RWPE2 (cell line): ENCODE measurements at regions not wholly inside any gene's neighbourhood (a gene's known extent, or its start where the extent isn't known, plus 50 kb on each side); places are given as distances from the start of the nearest gene placed in this dataset.

Experiments
- ATAC-seq: fragments of 200-7000 bp; cut with Tn5 transposase; 3 replicates; pipeline ENCODE4 v1.9.1; 2021; ENCODE audit warnings: low read depth
- DNase-seq: peaks from one replicate; pipeline ENCODE4 v3.0.0-alpha.2; 2020; ENCODE audit warnings: low spot score
- H3K27ac ChIP-seq: fragments of 450-650 bp; 2 replicates; pipeline ENCODE4 v1.5.1; 2017; ENCODE audit warnings: mild to moderate bottlenecking; ENCODE audit not compliant: poor library complexity, severe bottlenecking
- H3K27me3 ChIP-seq: fragments of 250-450 bp; sonication (Bioruptor Pico); 2 replicates; pipeline ENCODE4 v1.5.1; 2021; ENCODE audit warnings: mild to moderate bottlenecking, moderate library complexity; ENCODE audit not compliant: insufficient read depth, poor library complexity, severe bottlenecking
- H3K36me3 ChIP-seq: fragments of 250-450 bp; sonication (Bioruptor Pico); 2 replicates; pipeline ENCODE4 v1.5.1; 2020; ENCODE audit warnings: low read depth, mild to moderate bottlenecking, moderate library complexity
- H3K4me1 ChIP-seq: fragments of 250-450 bp; sonication (Bioruptor Pico); 2 replicates; pipeline ENCODE4 v1.5.1; 2021; ENCODE audit warnings: mild to moderate bottlenecking, moderate library complexity; ENCODE audit not compliant: insufficient read depth, poor library complexity, severe bottlenecking
- H3K4me3 ChIP-seq: fragments of 250-450 bp; sonication (Bioruptor Pico); 2 replicates; pipeline ENCODE4 v1.5.1; 2021; ENCODE audit warnings: mild to moderate bottlenecking, moderate library complexity; ENCODE audit not compliant: severe bottlenecking
- H3K9me3 ChIP-seq: fragments of 250-450 bp; sonication (Bioruptor Pico); 2 replicates; pipeline ENCODE4 v1.5.1; 2021; ENCODE audit warnings: mild to moderate bottlenecking, moderate library complexity; ENCODE audit not compliant: severe bottlenecking
- CTCF ChIP-seq: fragments of 450-650 bp; IDR thresholded peaks from one replicate; pipeline ENCODE4 v1.5.1; 2017; ENCODE audit warnings: mild to moderate bottlenecking, moderate library complexity; ENCODE audit not compliant: poor library complexity, severe bottlenecking

DNA sequence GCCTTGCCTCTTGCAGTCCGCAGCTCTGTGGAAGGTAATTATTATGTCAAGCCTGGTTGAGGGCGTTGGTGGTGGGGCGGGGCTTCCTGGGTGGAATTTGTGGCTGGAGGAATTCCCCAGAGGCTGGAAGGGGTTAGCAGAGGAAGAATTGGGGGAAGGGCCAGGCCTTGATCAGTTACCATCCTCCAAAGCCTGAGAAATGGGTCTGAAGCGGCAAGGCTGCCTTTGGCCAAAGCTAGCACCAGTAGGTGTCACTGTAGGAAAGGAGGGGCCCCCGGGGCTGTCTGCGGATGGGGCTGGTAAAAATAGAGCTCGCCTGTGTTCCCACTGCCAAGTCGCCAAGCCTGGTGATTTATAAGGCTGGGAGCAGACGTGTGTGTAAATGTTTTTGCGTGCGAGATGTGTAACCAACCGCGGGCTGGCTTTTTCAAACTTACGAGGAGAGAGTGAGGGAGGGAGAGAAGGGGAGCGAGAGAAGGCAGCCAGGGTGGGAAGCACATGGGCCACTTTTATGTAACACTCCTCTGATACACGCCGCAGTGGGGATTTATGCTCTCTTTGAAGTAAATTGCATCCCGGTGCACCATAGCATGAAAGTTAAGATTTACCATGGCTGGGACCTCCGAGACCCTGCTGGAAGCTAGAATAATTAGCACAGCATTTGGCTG, 367.0 kb downstream of the BCOR start:
- H3K4me1 ChIP-seq: no peaks in the 10 kb centered on the region
- DNase-seq (no peak), ATAC-seq (peak; percentile 49; the same call in 1 of the 3 replicates)
- no peaks in the 10 kb centered on the region for H3K9me3 ChIP-seq
- no peaks in the 10 kb centered on the region for H3K27me3 ChIP-seq
- H3K36me3 ChIP-seq: no peaks in the 10 kb centered on the region
- H3K27ac ChIP-seq: no peak overlapping the region
- no peak overlapping the region for H3K4me3 ChIP-seq
- peak; percentile 51 for TF ChIP-seq CTCF

- H3K27me3 ChIP-seq: no peaks in the 10 kb centered on the region
- no peak overlapping the region for H3K27ac ChIP-seq
- H3K9me3 ChIP-seq: no peaks in the 10 kb centered on the region
- TF ChIP-seq CTCF: no peak
- ATAC-seq (no peak), DNase-seq (no peak)
- no peaks in the 10 kb centered on the region for H3K36me3 ChIP-seq
- H3K4me1 ChIP-seq: no peaks in the 10 kb centered on the region
- H3K4me3 ChIP-seq: no peak overlapping the region
Observed at GRCh38 chrX:39731330-39731667, 366.5 kb downstream of the BCOR start.

- Histone ChIP-seq H3K27me3 (no peaks in the 10 kb centered on the region), H3K27ac (no peak overlapping the region), H3K4me3 (no peak overlapping the region), H3K9me3 (no peaks in the 10 kb centered on the region), H3K36me3 (no peaks in the 10 kb centered on the region), H3K4me1 (no peaks in the 10 kb centered on the region)
- no peak for TF ChIP-seq CTCF
- no peak for ATAC-seq
- no peak for DNase-seq
Observed at GRCh38 chrX:39731735-39732134, 366.0 kb downstream of the BCOR start.

DNA sequence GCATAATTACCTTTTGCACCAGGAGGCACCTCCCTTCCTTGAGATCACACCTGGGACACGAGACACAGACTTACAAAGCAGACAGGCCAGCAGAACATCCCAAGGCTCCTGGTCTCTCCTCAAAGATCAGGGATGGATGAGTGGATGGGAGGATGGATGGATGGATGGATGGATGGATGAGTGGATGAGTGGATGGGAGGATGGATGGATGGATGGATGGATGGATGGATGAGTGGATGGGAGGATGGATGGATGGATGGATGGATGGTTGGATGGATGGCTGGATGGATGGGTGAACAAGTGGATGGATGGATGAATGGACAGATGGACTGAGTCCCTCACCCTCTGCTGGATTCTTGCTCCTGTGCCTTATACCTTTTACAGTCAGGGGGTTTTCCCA, 364.0 kb downstream of the BCOR start:
- TF ChIP-seq CTCF: no peak
- H3K9me3 ChIP-seq: no peaks in the 10 kb centered on the region
- no peak for ATAC-seq
- H3K4me1 ChIP-seq: no peaks in the 10 kb centered on the region
- no peak for DNase-seq
- no peaks in the 10 kb centered on the region for H3K36me3 ChIP-seq
- no peak overlapping the region for H3K4me3 ChIP-seq
- no peak overlapping the region for H3K27ac ChIP-seq
- no peaks in the 10 kb centered on the region for H3K27me3 ChIP-seq

GRCh38 chrX:39734174-39734776, 363.5 kb downstream of the BCOR start:
- DNase-seq: no peak

More at GRCh38 chrX:39734174-39734776, 363.5 kb downstream of the BCOR start:
- Histone ChIP-seq H3K36me3 (no peaks in the 10 kb centered on the region), H3K9me3 (no peaks in the 10 kb centered on the region), H3K4me1 (no peaks in the 10 kb centered on the region), H3K4me3 (no peak overlapping the region), H3K27me3 (no peaks in the 10 kb centered on the region), H3K27ac (no peak overlapping the region)
- ATAC-seq: no peak
- no peak for TF ChIP-seq CTCF
